Hepatocyte (in vitro differentiated cells): ENCODE measurements at regions not wholly inside any gene's neighbourhood (a gene's known extent, or its start where the extent isn't known, plus 50 kb on each side); places are given as distances from the start of the nearest gene placed in this dataset.
"Not testable (repeated sequence)": the region's sequence is repeated elsewhere in the genome, so short reads cannot be mapped to it uniquely, and the experiment has no call there.

Source experiments
- DNase-seq: peaks from one replicate; pipeline ENCODE4 v3.0.0-alpha.2; 2016; ENCODE audit warnings: low spot score
- H2AFZ ChIP-seq: fragments of 200-600 bp; sonication (generic); 2 replicates; pipeline ENCODE4 v1.6.0; 2016; ENCODE audit warnings: antibody characterized with exemption, mild to moderate bottlenecking
- H3K27ac ChIP-seq: fragments of 200-600 bp; sonication (generic); 2 replicates; pipeline ENCODE4 v1.5.1; 2016; ENCODE audit warnings: mild to moderate bottlenecking
- H3K27me3 ChIP-seq: fragments of 200-600 bp; sonication (generic); 2 replicates; pipeline ENCODE4 v1.6.1; 2016
- H3K36me3 ChIP-seq: fragments of 200-600 bp; sonication (generic); replicated peaks from 2 replicates; pipeline ENCODE4 v1.5.1; 2016; ENCODE audit warnings: low read depth; ENCODE audit not compliant: insufficient read depth
- H3K4me1 ChIP-seq: fragments of 200-600 bp; sonication (generic); 2 replicates; pipeline ENCODE4 v1.5.1; 2016; ENCODE audit warnings: mild to moderate bottlenecking, moderate library complexity; ENCODE audit not compliant: insufficient read depth
- H3K4me2 ChIP-seq: fragments of 200-600 bp; sonication (generic); 2 replicates; pipeline ENCODE4 v1.6.0; 2016
- H3K4me3 ChIP-seq: fragments of 200-600 bp; sonication (generic); 2 replicates; pipeline ENCODE4 v1.5.1; 2016; ENCODE audit warnings: mild to moderate bottlenecking
- H3K79me2 ChIP-seq: fragments of 200-600 bp; sonication (generic); 2 replicates; pipeline ENCODE4 v1.6.0; 2017; ENCODE audit warnings: mild to moderate bottlenecking
- H3K9me2 ChIP-seq: fragments of 200-600 bp; sonication (generic); replicated peaks from 2 replicates; pipeline ENCODE4 v1.6.0; 2017; ENCODE audit warnings: mild to moderate bottlenecking; ENCODE audit not compliant: insufficient read depth
- H3K9me3 ChIP-seq: fragments of 200-600 bp; sonication (generic); 2 replicates; pipeline ENCODE4 v1.5.1; 2016; ENCODE audit warnings: low read depth, mild to moderate bottlenecking
- H4K20me1 ChIP-seq: fragments of 200-600 bp; sonication (generic); 2 replicates; pipeline ENCODE4 v1.6.0; 2016; ENCODE audit warnings: mild to moderate bottlenecking; ENCODE audit not compliant: insufficient read depth, poor library complexity, severe bottlenecking
- CTCF ChIP-seq: fragments of 200-600 bp; sonication (generic); IDR thresholded peaks from 2 replicates; pipeline ENCODE4 v1.5.1; 2016; ENCODE audit warnings: antibody characterized with exemption, mild to moderate bottlenecking; ENCODE audit not compliant: poor library complexity
- EZH2 ChIP-seq: fragments of 200-600 bp; sonication (generic); IDR thresholded peaks from 2 replicates; pipeline ENCODE4 v1.6.1; 2016; ENCODE audit warnings: antibody characterized with exemption, mild to moderate bottlenecking, borderline replicate concordance
- EZH2phosphoT487 ChIP-seq: fragments of 200-600 bp; sonication (generic); IDR thresholded peaks from one replicate; pipeline ENCODE4 v1.6.1; 2018; ENCODE audit warnings: antibody characterized with exemption, mild to moderate bottlenecking, low read depth, moderate library complexity; ENCODE audit not compliant: unreplicated experiment, severe bottlenecking
- WGBS: methylation state at CpG from one replicate; pipeline ENCODE4 v1.1.6; 2016; ENCODE audit warnings: low lambda C conversion rate; ENCODE audit errors: missing lambda C conversion rate; 5-methylcytosine and 5-hydroxymethylcytosine counted together

GRCh38 chr4:112748352-112748878 lies 111.5 kb downstream of the LARP7 start:
- no peak overlapping the region for H3K4me2 ChIP-seq
- DNase-seq = no peak
- H3K9me3 ChIP-seq = no peaks in the 10 kb centered on the region
- H3K27ac ChIP-seq = no peak overlapping the region
- H3K4me1 ChIP-seq = no peaks in the 10 kb centered on the region
- H3K4me3 ChIP-seq = no peak overlapping the region
- TF ChIP-seq EZH2phosphoT487 (no peak), CTCF (no peak), EZH2 (no peak)
- no peaks in the 10 kb centered on the region for H3K79me2 ChIP-seq
- H3K9me2 ChIP-seq = no peaks in the 10 kb centered on the region
- H3K36me3 ChIP-seq = no peaks in the 10 kb centered on the region
- H4K20me1 ChIP-seq = no peaks in the 10 kb centered on the region
- no peaks in the 10 kb centered on the region for H3K27me3 ChIP-seq
- H2AFZ ChIP-seq = no peak overlapping the region

GRCh38 chr4:112750749-112751148 lies 113.8 kb downstream of the LARP7 start:
- H3K4me2 ChIP-seq, H2AFZ ChIP-seq, DNase-seq, H3K79me2 ChIP-seq, H3K9me3 ChIP-seq, H3K4me1 ChIP-seq, H4K20me1 ChIP-seq, H3K4me3 ChIP-seq, H3K9me2 ChIP-seq, H3K27ac ChIP-seq, H3K36me3 ChIP-seq, H3K27me3 ChIP-seq: not testable (repeated sequence)
- 89% methylated on average over 7 of the region's 7 CpGs for WGBS

- Histone ChIP-seq H3K27me3 (no peaks in the 10 kb centered on the region), H3K9me3 (no peaks in the 10 kb centered on the region), H4K20me1 (no peaks in the 10 kb centered on the region), H3K4me1 (no peaks in the 10 kb centered on the region), H3K36me3 (no peaks in the 10 kb centered on the region), H3K4me3 (no peak overlapping the region), H3K79me2 (no peaks in the 10 kb centered on the region), H3K27ac (no peak overlapping the region), H3K4me2 (no peak overlapping the region), H3K9me2 (no peaks in the 10 kb centered on the region), H2AFZ (no peak overlapping the region)
- DNase-seq = no peak
- WGBS = 32% methylated on average over 1 of the region's 1 CpG
- TF ChIP-seq EZH2phosphoT487 = no peak
- no peak for TF ChIP-seq EZH2
- no peak for TF ChIP-seq CTCF
Measured at GRCh38 chr4:112751447-112751846, 114.5 kb downstream of the LARP7 start.

- Histone ChIP-seq H3K4me3 (no peak overlapping the region), H3K4me2 (no peak overlapping the region), H3K9me3 (no peaks in the 10 kb centered on the region), H3K4me1 (no peaks in the 10 kb centered on the region), H3K27ac (no peak overlapping the region), H2AFZ (no peak overlapping the region), H3K79me2 (no peaks in the 10 kb centered on the region), H3K9me2 (no peaks in the 10 kb centered on the region), H3K36me3 (no peaks in the 10 kb centered on the region), H3K27me3 (no peaks in the 10 kb centered on the region), H4K20me1 (no peaks in the 10 kb centered on the region)
- 53% methylated on average over 1 of the region's 1 CpG for WGBS
- TF ChIP-seq CTCF = no peak
- no peak for TF ChIP-seq EZH2
- DNase-seq = no peak
Measured at GRCh38 chr4:112752061-112752460, 115.1 kb downstream of the LARP7 start.
